Astrocyte (in vitro differentiated cells and primary cell): ENCODE measurements at regions not wholly inside any gene's neighbourhood (a gene's known extent, or its start where the extent isn't known, plus 50 kb on each side); places are given as distances from the start of the nearest gene placed in this dataset.

ENCODE experiments used
- DNase-seq: peaks from one replicate; pipeline ENCODE4 v3.0.0-alpha.2; 2010; ENCODE audit warnings: low read depth
- FAIRE-seq: peaks from 2 replicates; lab custom pipeline; 2011; peaks lifted over from hg19 to GRCh38; lab: Jason Lieb, UNC
- H2AFZ ChIP-seq: 2 replicates; pipeline ENCODE4 v1.6.0; 2012; ENCODE audit warnings: low read depth, low read length, inconsistent platforms
- H3K27ac ChIP-seq: 2 replicates; pipeline ENCODE4 v1.5.1; 2011; ENCODE audit warnings: low read depth, low read length, inconsistent platforms
- H3K27me3 ChIP-seq: 2 replicates; pipeline ENCODE4 v1.6.0; 2011; ENCODE audit warnings: low read length, inconsistent platforms; ENCODE audit not compliant: insufficient read depth
- H3K36me3 ChIP-seq: 2 replicates; pipeline ENCODE4 v1.5.1; 2011; ENCODE audit warnings: low read length, inconsistent platforms; ENCODE audit not compliant: insufficient read depth
- H3K4me1 ChIP-seq: 2 replicates; pipeline ENCODE4 v1.5.1; 2011; ENCODE audit warnings: low read length, inconsistent platforms; ENCODE audit not compliant: insufficient read depth
- H3K4me2 ChIP-seq: 2 replicates; pipeline ENCODE4 v1.6.0; 2012; ENCODE audit warnings: low read length, inconsistent platforms
- H3K4me3 ChIP-seq: 2 replicates; pipeline ENCODE4 v1.5.1; 2011; ENCODE audit warnings: low read depth, mild to moderate bottlenecking, low read length, inconsistent platforms; ENCODE audit not compliant: insufficient read depth
- H3K79me2 ChIP-seq: 2 replicates; pipeline ENCODE4 v1.6.0; 2012; ENCODE audit warnings: mild to moderate bottlenecking, low read length, inconsistent platforms; ENCODE audit not compliant: insufficient read depth
- H3K9ac ChIP-seq: 2 replicates; pipeline ENCODE4 v1.6.0; 2012; ENCODE audit warnings: mild to moderate bottlenecking, low read length, inconsistent platforms
- H3K9me3 ChIP-seq: 2 replicates; pipeline ENCODE4 v1.5.1; 2012; ENCODE audit warnings: low read depth, mild to moderate bottlenecking, low read length, inconsistent platforms; ENCODE audit not compliant: insufficient read depth
- H4K20me1 ChIP-seq: 2 replicates; pipeline ENCODE4 v1.6.0; 2012; ENCODE audit warnings: low read length, inconsistent platforms; ENCODE audit not compliant: insufficient read depth
- H3K27ac Mint-ChIP-seq: one replicate; pipeline ENCODE4 v1.8.0; 2021; ENCODE audit warnings: mild to moderate bottlenecking, mixed read lengths; ENCODE audit not compliant: unreplicated experiment
- H3K27me3 Mint-ChIP-seq: one replicate; pipeline ENCODE4 v1.8.0; 2021; ENCODE audit warnings: low read depth, mixed read lengths; ENCODE audit not compliant: unreplicated experiment
- H3K36me3 Mint-ChIP-seq: one replicate; pipeline ENCODE4 v1.8.0; 2021; ENCODE audit warnings: low read depth, mixed read lengths; ENCODE audit not compliant: unreplicated experiment
- H3K4me1 Mint-ChIP-seq: one replicate; pipeline ENCODE4 v1.8.0; 2021; ENCODE audit warnings: low read depth, mixed read lengths; ENCODE audit not compliant: unreplicated experiment
- H3K4me3 Mint-ChIP-seq: one replicate; pipeline ENCODE4 v1.8.0; 2021; ENCODE audit warnings: mild to moderate bottlenecking, moderate library complexity, mixed read lengths; ENCODE audit not compliant: unreplicated experiment
- H3K9me3 Mint-ChIP-seq: one replicate; pipeline ENCODE4 v1.8.0; 2021; ENCODE audit warnings: mild to moderate bottlenecking, mixed read lengths; ENCODE audit not compliant: unreplicated experiment
- EZH2 ChIP-seq: IDR thresholded peaks from 2 replicates; pipeline ENCODE4 v1.6.1; 2012; ENCODE audit warnings: mild to moderate bottlenecking, low read length, inconsistent platforms; ENCODE audit not compliant: insufficient read depth
- TF ChIP-seq, protein P1 (sequence below): IDR thresholded peaks from 2 replicates; pipeline ENCODE4 v1.5.1; 2011; ENCODE audit warnings: low read depth, mild to moderate bottlenecking, inconsistent platforms, low read length, moderate library complexity; ENCODE audit not compliant: insufficient read depth

- H3K4me3 ChIP-seq: no peak overlapping the region
- H3K27me3 ChIP-seq: no peaks in the 10 kb centered on the region
- FAIRE-seq (no peak), DNase-seq (no peak)
- H3K9me3 ChIP-seq: no peaks in the 10 kb centered on the region
- TF ChIP-seq, protein P1, sequence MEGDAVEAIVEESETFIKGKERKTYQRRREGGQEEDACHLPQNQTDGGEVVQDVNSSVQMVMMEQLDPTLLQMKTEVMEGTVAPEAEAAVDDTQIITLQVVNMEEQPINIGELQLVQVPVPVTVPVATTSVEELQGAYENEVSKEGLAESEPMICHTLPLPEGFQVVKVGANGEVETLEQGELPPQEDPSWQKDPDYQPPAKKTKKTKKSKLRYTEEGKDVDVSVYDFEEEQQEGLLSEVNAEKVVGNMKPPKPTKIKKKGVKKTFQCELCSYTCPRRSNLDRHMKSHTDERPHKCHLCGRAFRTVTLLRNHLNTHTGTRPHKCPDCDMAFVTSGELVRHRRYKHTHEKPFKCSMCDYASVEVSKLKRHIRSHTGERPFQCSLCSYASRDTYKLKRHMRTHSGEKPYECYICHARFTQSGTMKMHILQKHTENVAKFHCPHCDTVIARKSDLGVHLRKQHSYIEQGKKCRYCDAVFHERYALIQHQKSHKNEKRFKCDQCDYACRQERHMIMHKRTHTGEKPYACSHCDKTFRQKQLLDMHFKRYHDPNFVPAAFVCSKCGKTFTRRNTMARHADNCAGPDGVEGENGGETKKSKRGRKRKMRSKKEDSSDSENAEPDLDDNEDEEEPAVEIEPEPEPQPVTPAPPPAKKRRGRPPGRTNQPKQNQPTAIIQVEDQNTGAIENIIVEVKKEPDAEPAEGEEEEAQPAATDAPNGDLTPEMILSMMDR: peak; percentile 26
- TF ChIP-seq EZH2: no peak
- H4K20me1 ChIP-seq: no peaks in the 10 kb centered on the region
- H3K27ac ChIP-seq: peak overlapping the region; percentile 74
- Mint-ChIP-seq H3K27me3 (no peaks in the 10 kb centered on the region), H3K4me3 (no peak overlapping the region), H3K36me3 (no peaks in the 10 kb centered on the region), H3K9me3 (peaks cover 1% of the 10 kb centered on the region), H3K27ac (peak overlapping the region; percentile 41), H3K4me1 (peaks cover 53% of the 10 kb centered on the region)
- peak overlapping the region; percentile 54 for H3K9ac ChIP-seq
- H3K36me3 ChIP-seq: no peaks in the 10 kb centered on the region
- no peak overlapping the region for H2AFZ ChIP-seq
- H3K4me2 ChIP-seq: no peak overlapping the region
- peaks cover 61% of the 10 kb centered on the region for H3K4me1 ChIP-seq
- H3K79me2 ChIP-seq: no peaks in the 10 kb centered on the region
These were observed 136.5 kb upstream of the HAAO start for GRCh38 chr2:42928692-42929545.

DNA sequence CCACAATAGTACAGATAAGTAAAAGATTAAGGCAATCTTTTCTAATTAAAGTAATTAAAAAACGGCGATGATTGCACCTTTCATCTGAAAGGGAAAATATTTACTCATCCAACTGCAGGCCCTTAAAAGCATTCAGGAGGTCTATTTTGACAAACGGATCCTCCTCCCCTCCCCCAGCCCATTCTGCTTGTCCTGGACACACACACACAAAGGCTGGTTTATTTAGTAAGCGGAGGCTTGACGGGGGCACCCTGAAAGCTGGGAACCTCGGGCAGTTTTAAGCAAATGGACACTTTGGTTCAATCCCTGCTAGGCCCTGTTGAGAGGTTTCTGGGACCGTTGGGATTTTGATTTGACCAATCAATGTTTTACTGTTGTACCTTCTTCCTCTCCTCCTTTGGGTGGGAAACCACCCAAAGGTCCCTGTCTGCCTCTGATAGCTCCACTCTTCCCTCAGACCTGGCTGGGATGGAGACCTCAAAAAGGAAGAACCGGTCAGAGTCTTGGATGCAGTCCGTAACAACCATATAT is 135.8 kb upstream of the HAAO start:
- no peaks in the 10 kb centered on the region for H3K27me3 ChIP-seq
- no peak overlapping the region for H3K9ac ChIP-seq
- no peak overlapping the region for H3K4me2 ChIP-seq
- H3K27ac ChIP-seq: no peak overlapping the region
- Mint-ChIP-seq H3K36me3 (no peaks in the 10 kb centered on the region), H3K9me3 (no peaks in the 10 kb centered on the region), H3K4me3 (no peak overlapping the region), H3K4me1 (peaks cover 59% of the 10 kb centered on the region), H3K27me3 (no peaks in the 10 kb centered on the region), H3K27ac (no peak overlapping the region)
- DNase-seq (no peak), FAIRE-seq (no peak)
- no peak overlapping the region for H3K4me3 ChIP-seq
- no peaks in the 10 kb centered on the region for H4K20me1 ChIP-seq
- H3K36me3 ChIP-seq: no peaks in the 10 kb centered on the region
- peaks cover 68% of the 10 kb centered on the region for H3K4me1 ChIP-seq
- TF ChIP-seq, protein P1: no peak
- no peak for TF ChIP-seq EZH2
- H3K79me2 ChIP-seq: no peaks in the 10 kb centered on the region
- no peak overlapping the region for H2AFZ ChIP-seq
- no peaks in the 10 kb centered on the region for H3K9me3 ChIP-seq
